ENCODE measurements at regions not wholly inside any gene's neighbourhood (a gene's known extent, or its start where the extent isn't known, plus 50 kb on each side); places are given as distances from the start of the nearest gene placed in this dataset.

GRCh38 chr6:12367412-12367811 is 77.3 kb downstream of the EDN1 start:
- no peak for TF ChIP-seq CTCF (IDR thresholded peaks at IDR 0.05 in 8 of 11, conservative IDR thresholded peaks at IDR 0.05 in 3 of 11)
- TF ChIP-seq POLR2A (IDR thresholded peaks at IDR 0.05), result no peak

All from spleen (tissue), 7 donors.